Neural progenitor cell (in vitro differentiated cells): ENCODE measurements at regions not wholly inside any gene's neighbourhood (a gene's known extent, or its start where the extent isn't known, plus 50 kb on each side); places are given as distances from the start of the nearest gene placed in this dataset.

Experiments
- CTCF ChIP-seq: fragments of 200-600 bp; sonication (generic); IDR thresholded peaks from 2 replicates; pipeline ENCODE4 v1.5.1; 2017; ENCODE audit warnings: antibody characterized with exemption, mild to moderate bottlenecking
- EZH2 ChIP-seq: fragments of 200-600 bp; sonication (generic); IDR thresholded peaks from 2 replicates; pipeline ENCODE4 v1.6.1; 2017; ENCODE audit warnings: antibody characterized with exemption, mild to moderate bottlenecking, moderate library complexity
- EZH2phosphoT487 ChIP-seq: fragments of 200-600 bp; sonication (generic); IDR thresholded peaks from 2 replicates; pipeline ENCODE4 v1.6.1; 2017; ENCODE audit warnings: antibody characterized with exemption

GRCh38 chr6:3535033-3535775 lies 78.4 kb upstream of the SLC22A23 start:
- no peak for TF ChIP-seq CTCF
- TF ChIP-seq EZH2phosphoT487: no peak
- TF ChIP-seq EZH2: no peak
